SK-N-SH (cell line): ENCODE measurements at regions not wholly inside any gene's neighbourhood (a gene's known extent, or its start where the extent isn't known, plus 50 kb on each side); places are given as distances from the start of the nearest gene placed in this dataset.

Experiments
- CTCF ChIP-seq: fragments of 200-600 bp; sonication (generic); IDR thresholded peaks from 2 replicates; pipeline ENCODE4 v1.6.1; 2017; ENCODE audit warnings: antibody characterized with exemption, mild to moderate bottlenecking, moderate library complexity
- EP300 ChIP-seq, 2 experiments: IDR thresholded peaks; 2 replicates each; pipeline versions ENCODE4 v1.4.0 to v1.6.1; 2012; ENCODE audit warnings: borderline replicate concordance in 1 of 2, low read depth in 1 of 2, low read length in 1 of 2
- FOXM1 ChIP-seq: IDR thresholded peaks from 2 replicates; pipeline ENCODE4 v1.4.0; 2012; ENCODE audit warnings: low read depth, mild to moderate bottlenecking
- GATA2 ChIP-seq: sonication (generic); formaldehyde crosslinking; IDR thresholded peaks from 2 replicates; pipeline ENCODE4 v1.5.0; 2020; ENCODE audit warnings: mild to moderate bottlenecking, missing genetic modification reagents
- PBX3 ChIP-seq: IDR thresholded peaks from 2 replicates; pipeline ENCODE4; 2012
- POLR2AphosphoS5 ChIP-seq: IDR thresholded peaks from 2 replicates; pipeline ENCODE4 v1.6.1; 2012; ENCODE audit warnings: low read depth, low read length
- RAD21 ChIP-seq: IDR thresholded peaks from 2 replicates; pipeline ENCODE4 v1.6.1; 2012; ENCODE audit warnings: mild to moderate bottlenecking, low read length
- RCOR1 ChIP-seq: fragments of 150-350 bp; IDR thresholded peaks from 2 replicates; pipeline ENCODE4 v1.6.1; 2017; ENCODE audit warnings: antibody characterized with exemption, low read length
- TAF1 ChIP-seq: IDR thresholded peaks from 2 replicates; pipeline ENCODE4 v1.6.1; 2012; ENCODE audit warnings: low read depth, mild to moderate bottlenecking, low read length, moderate library complexity, borderline replicate concordance
- TCF12 ChIP-seq: IDR thresholded peaks from 2 replicates; pipeline ENCODE4 v1.4.0; 2012
- TF ChIP-seq, protein P1 (sequence below): IDR thresholded peaks from 2 replicates; pipeline ENCODE4 v1.6.1; 2012; ENCODE audit warnings: mild to moderate bottlenecking, low read depth, low read length, moderate library complexity

- no peak for TF ChIP-seq CTCF
- no peak for TF ChIP-seq EP300 (IDR thresholded peaks at IDR 0.05; ENCODE audit: borderline replicate concordance in 1 of 2, low read depth in 1 of 2, low read length in 1 of 2)
- TF ChIP-seq RAD21: no peak
- no peak for TF ChIP-seq POLR2AphosphoS5
- TF ChIP-seq TCF12: no peak
- no peak for TF ChIP-seq PBX3
- TF ChIP-seq RCOR1: no peak
- TF ChIP-seq, protein P1, sequence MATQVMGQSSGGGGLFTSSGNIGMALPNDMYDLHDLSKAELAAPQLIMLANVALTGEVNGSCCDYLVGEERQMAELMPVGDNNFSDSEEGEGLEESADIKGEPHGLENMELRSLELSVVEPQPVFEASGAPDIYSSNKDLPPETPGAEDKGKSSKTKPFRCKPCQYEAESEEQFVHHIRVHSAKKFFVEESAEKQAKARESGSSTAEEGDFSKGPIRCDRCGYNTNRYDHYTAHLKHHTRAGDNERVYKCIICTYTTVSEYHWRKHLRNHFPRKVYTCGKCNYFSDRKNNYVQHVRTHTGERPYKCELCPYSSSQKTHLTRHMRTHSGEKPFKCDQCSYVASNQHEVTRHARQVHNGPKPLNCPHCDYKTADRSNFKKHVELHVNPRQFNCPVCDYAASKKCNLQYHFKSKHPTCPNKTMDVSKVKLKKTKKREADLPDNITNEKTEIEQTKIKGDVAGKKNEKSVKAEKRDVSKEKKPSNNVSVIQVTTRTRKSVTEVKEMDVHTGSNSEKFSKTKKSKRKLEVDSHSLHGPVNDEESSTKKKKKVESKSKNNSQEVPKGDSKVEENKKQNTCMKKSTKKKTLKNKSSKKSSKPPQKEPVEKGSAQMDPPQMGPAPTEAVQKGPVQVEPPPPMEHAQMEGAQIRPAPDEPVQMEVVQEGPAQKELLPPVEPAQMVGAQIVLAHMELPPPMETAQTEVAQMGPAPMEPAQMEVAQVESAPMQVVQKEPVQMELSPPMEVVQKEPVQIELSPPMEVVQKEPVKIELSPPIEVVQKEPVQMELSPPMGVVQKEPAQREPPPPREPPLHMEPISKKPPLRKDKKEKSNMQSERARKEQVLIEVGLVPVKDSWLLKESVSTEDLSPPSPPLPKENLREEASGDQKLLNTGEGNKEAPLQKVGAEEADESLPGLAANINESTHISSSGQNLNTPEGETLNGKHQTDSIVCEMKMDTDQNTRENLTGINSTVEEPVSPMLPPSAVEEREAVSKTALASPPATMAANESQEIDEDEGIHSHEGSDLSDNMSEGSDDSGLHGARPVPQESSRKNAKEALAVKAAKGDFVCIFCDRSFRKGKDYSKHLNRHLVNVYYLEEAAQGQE: no peak
- no peak for TF ChIP-seq FOXM1
- TF ChIP-seq GATA2: no peak
- TF ChIP-seq TAF1: no peak
Measured at GRCh38 chr6:95785785-95786184, 208.4 kb downstream of the MANEA start.
